Esophagus muscularis mucosa (tissue), 4 donors: ENCODE measurements at regions not wholly inside any gene's neighbourhood (a gene's known extent, or its start where the extent isn't known, plus 50 kb on each side); places are given as distances from the start of the nearest gene placed in this dataset.

ENCODE experiments used
- DNase-seq: peaks from one replicate; pipeline ENCODE4 v3.0.0-alpha.2; 2017; ENCODE audit errors: extremely low spot score
- H3K27ac ChIP-seq, 4 donors: fragments of 200-600 bp; sonication (generic); replicated peaks in 1 of 4; 1 replicate in 3 of 4; 2 replicates in 1 of 4; pipeline ENCODE4 v1.5.1; 2016 to 2019; ENCODE audit warnings: mild to moderate bottlenecking in 1 of 4
- H3K27me3 ChIP-seq, 4 donors: fragments of 200-600 bp; sonication (generic); one replicate each; pipeline versions ENCODE4 v1.5.1 to v1.6.0; 2016 to 2019
- H3K36me3 ChIP-seq, 4 donors: fragments of 200-600 bp; sonication (generic); one replicate each; pipeline ENCODE4 v1.5.1; 2016 to 2019
- H3K4me1 ChIP-seq, 4 donors: fragments of 200-600 bp; sonication (generic); one replicate each; pipeline ENCODE4 v1.5.1; 2016 to 2019
- H3K4me3 ChIP-seq, 4 donors: fragments of 200-600 bp; sonication (generic); 1 replicate in 2 of 4; 2 replicates in 2 of 4; pipeline ENCODE4 v1.5.1; 2016 to 2019; ENCODE audit warnings: mild to moderate bottlenecking in 4 of 4, moderate library complexity in 1 of 4
- H3K9me3 ChIP-seq, 4 donors: fragments of 200-600 bp; sonication (generic); 1 replicate in 3 of 4; 2 replicates in 1 of 4; pipeline ENCODE4 v1.5.1; 2016 to 2019
- CTCF ChIP-seq, 3 experiments: fragments of 200-600 bp in 2 of 3; fragments of 450-650 bp in 1 of 3; sonication (generic) in 2 of 3; IDR thresholded peaks; one replicate each; pipeline ENCODE4 v1.5.1; 2017 to 2019; ENCODE audit warnings: antibody characterized with exemption in 3 of 3, mild to moderate bottlenecking in 2 of 3, moderate library complexity in 1 of 3
- EP300 ChIP-seq: sonication (generic); formaldehyde crosslinking; IDR thresholded peaks from one replicate; pipeline ENCODE4 v1.6.1; 2017; ENCODE audit warnings: antibody characterized with exemption
- POLR2A ChIP-seq: fragments of 450-650 bp; IDR thresholded peaks from one replicate; pipeline ENCODE4 v1.6.1; 2017; ENCODE audit warnings: antibody characterized with exemption, moderate library complexity, mild to moderate bottlenecking, low read depth
- POLR2AphosphoS5 ChIP-seq, 2 donors: sonication (generic); formaldehyde crosslinking; IDR thresholded peaks; one replicate each; pipeline ENCODE4 v1.6.1; 2017; ENCODE audit warnings: antibody characterized with exemption in 2 of 2
- WGBS: methylation state at CpG from one replicate; pipeline ENCODE4 v1.1.5; 2018; 5-methylcytosine and 5-hydroxymethylcytosine counted together
- intact Hi-C: fragments of 100-400 bp; cut with DNase I; formaldehyde crosslinking; loops from one replicate; pipeline ENCODE4 v1.15.1; 2023

- peaks cover 0 to 4% (median 0%) of the 10 kb centered on the region in 4 donors for H3K27me3 ChIP-seq
- no peak overlapping the region for H3K4me3 ChIP-seq
- no peak for DNase-seq
- no peaks in the 10 kb centered on the region for H3K36me3 ChIP-seq
- no peaks in the 10 kb centered on the region for H3K4me1 ChIP-seq
- no peak overlapping the region for H3K27ac ChIP-seq
- intact Hi-C loops: no loop called here
- 88% methylated on average over 1 of the region's 1 CpG for WGBS
- TF ChIP-seq EP300 (no peak), POLR2AphosphoS5 (IDR thresholded peaks at IDR 0.05) (no peak), POLR2A (no peak), CTCF (IDR thresholded peaks at IDR 0.05) (no peak)
- H3K9me3 ChIP-seq: peaks cover 0 to 4% (median 0%) of the 10 kb centered on the region in 4 donors
Measured at GRCh38 chr12:108021141-108021540, 107.9 kb upstream of the WSCD2 start.

DNA sequence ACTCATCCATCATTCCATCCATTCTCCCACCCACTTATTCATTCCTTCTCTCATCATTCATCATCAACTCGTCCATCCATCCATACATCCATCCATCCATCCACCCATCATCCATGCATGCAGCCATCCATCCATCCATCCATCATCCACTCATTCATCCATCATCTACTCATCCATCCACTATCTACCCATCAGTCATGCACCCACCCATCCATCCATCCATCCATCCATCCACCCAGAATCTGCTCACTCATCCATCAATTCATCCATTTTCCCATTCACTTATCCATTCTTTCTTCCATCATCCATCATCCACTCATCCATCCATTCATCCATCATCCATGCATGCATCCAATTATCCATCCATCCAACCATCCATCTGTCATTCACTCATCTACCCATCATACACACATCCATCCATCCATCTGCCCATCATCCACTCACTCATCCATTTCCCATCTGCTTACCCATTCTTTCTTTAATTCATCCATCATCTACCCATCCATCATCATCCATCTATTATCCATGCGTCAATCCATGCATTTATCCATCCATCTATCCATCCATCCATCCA, 107.1 kb upstream of the WSCD2 start:
- peaks cover 0 to 4% (median 0%) of the 10 kb centered on the region in 4 donors for H3K27me3 ChIP-seq
- no peak for DNase-seq
- peaks cover 0 to 4% (median 0%) of the 10 kb centered on the region in 4 donors for H3K9me3 ChIP-seq
- intact Hi-C loops: no loop called here
- TF ChIP-seq EP300 (no peak), CTCF (IDR thresholded peaks at IDR 0.05) (no peak), POLR2A (no peak), POLR2AphosphoS5 (IDR thresholded peaks at IDR 0.05) (no peak)
- H3K36me3 ChIP-seq: no peaks in the 10 kb centered on the region
- WGBS: 76% methylated on average over 2 of the region's 2 CpGs
- H3K4me3 ChIP-seq: no peak overlapping the region
- H3K4me1 ChIP-seq: no peaks in the 10 kb centered on the region
- no peak overlapping the region for H3K27ac ChIP-seq

DNA sequence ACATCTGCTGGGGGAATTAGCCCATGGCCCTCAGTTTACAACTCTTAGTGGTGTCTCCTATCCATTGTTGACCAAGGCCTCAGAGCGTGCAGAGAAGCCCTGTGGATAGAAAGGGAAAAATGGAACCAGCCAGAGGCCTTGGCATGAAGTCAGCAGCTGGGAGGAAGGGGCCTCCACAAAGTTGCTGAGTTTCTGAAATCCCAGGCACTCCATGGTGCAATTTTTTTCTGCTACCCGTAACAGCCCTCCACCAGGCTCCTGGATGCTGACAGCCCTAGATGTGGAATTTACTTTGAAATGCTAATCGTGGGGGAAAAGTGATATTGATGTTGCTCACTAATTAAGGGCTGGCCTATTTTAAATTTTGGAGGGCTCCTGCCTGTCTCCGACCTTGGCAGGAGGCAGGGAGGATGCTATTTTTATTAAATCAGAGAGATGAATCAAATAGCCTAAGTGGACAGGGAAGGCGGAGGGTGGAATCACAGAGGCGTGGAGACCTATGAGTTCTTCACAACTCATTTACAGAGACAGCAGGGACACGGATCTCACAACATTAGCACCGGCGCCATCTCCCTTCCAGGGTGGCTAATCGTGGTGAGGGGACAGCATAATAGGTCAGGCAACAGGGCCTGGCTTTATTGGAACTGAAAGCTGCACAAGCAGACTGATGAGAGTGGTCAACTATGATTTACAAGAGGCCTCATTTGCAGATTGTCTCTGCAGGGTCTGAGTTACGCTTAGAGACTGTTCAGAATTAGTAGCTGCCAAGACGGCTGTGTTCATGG, 99.8 kb upstream of the WSCD2 start:
- peaks cover 0 to 22% (median 0%) of the 10 kb centered on the region in 4 donors for H3K27me3 ChIP-seq
- no peak for TF ChIP-seq POLR2AphosphoS5 (IDR thresholded peaks at IDR 0.05)
- TF ChIP-seq POLR2A: no peak
- no peak for TF ChIP-seq EP300
- no peak for TF ChIP-seq CTCF (IDR thresholded peaks at IDR 0.05)
- WGBS: 53% methylated on average over 12 of the region's 12 CpGs

GRCh38 chr12:108033090-108033489, 96.0 kb upstream of the WSCD2 start:
- H3K4me1 ChIP-seq: no peaks in the 10 kb centered on the region
- peaks cover 0 to 10% (median 0%) of the 10 kb centered on the region in 4 donors for H3K27me3 ChIP-seq
- no peak overlapping the region for H3K27ac ChIP-seq
- no peak for DNase-seq
- H3K4me3 ChIP-seq: no peak overlapping the region
- 39% methylated on average over 2 of the region's 2 CpGs for WGBS
- H3K9me3 ChIP-seq: no peaks in the 10 kb centered on the region
- H3K36me3 ChIP-seq: no peaks in the 10 kb centered on the region
- TF ChIP-seq EP300 (no peak), POLR2A (no peak), POLR2AphosphoS5 (IDR thresholded peaks at IDR 0.05) (no peak), CTCF (IDR thresholded peaks at IDR 0.05) (no peak)
- intact Hi-C loops: no loop called here

More for the DNA sequence above, 99.8 kb upstream of the WSCD2 start:
- H3K4me3 ChIP-seq: no peak overlapping the region
- H3K4me1 ChIP-seq: no peaks in the 10 kb centered on the region
- no peaks in the 10 kb centered on the region for H3K9me3 ChIP-seq
- intact Hi-C loops: no loop called here
- H3K27ac ChIP-seq: no peak overlapping the region
- no peak for DNase-seq
- no peaks in the 10 kb centered on the region for H3K36me3 ChIP-seq
